GM21576 (cell line): ENCODE measurements at regions not wholly inside any gene's neighbourhood (a gene's known extent, or its start where the extent isn't known, plus 50 kb on each side); places are given as distances from the start of the nearest gene placed in this dataset.
"Not testable (repeated sequence)": the region's sequence is repeated elsewhere in the genome, so short reads cannot be mapped to it uniquely, and the experiment has no call there.

Source experiments
- ATAC-seq: cut with Tn5 transposase; IDR thresholded peaks from one replicate; pipeline ENCODE4 v1.9.1; 2021; ENCODE audit warnings: mild to moderate bottlenecking, moderate library complexity; ENCODE audit not compliant: unreplicated experiment

- ATAC-seq = not testable (repeated sequence)
Observed at GRCh38 chr16:88224131-88224898, 158.4 kb upstream of the ZNF469 start.

- not testable (repeated sequence) for ATAC-seq
Observed at GRCh38 chr16:88225640-88226230, 157.0 kb upstream of the ZNF469 start.

DNA sequence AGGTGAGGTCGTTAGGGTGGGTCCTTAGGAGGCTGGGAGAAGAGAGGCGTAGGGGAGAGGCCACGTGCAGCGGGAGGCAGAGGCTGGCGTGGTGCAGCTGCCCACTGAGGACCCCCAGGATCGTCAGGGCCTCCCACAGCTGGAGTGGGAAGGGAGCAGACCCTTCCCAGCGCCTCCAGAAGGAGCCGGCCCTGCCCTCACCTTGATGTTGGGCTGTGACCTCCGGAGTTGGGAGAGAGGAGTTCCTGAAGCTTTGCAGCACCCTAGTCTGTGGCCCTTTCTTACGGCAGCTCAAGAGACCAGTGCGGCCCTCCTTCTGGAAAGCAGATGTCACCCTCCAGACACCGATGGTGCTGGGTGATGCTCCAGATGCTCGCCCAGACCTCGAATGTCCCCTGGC, 156.5 kb upstream of the ZNF469 start:
- not testable (repeated sequence) for ATAC-seq

- ATAC-seq = not testable (repeated sequence)
Observed at GRCh38 chr16:88227026-88227721, 155.6 kb upstream of the ZNF469 start.

DNA sequence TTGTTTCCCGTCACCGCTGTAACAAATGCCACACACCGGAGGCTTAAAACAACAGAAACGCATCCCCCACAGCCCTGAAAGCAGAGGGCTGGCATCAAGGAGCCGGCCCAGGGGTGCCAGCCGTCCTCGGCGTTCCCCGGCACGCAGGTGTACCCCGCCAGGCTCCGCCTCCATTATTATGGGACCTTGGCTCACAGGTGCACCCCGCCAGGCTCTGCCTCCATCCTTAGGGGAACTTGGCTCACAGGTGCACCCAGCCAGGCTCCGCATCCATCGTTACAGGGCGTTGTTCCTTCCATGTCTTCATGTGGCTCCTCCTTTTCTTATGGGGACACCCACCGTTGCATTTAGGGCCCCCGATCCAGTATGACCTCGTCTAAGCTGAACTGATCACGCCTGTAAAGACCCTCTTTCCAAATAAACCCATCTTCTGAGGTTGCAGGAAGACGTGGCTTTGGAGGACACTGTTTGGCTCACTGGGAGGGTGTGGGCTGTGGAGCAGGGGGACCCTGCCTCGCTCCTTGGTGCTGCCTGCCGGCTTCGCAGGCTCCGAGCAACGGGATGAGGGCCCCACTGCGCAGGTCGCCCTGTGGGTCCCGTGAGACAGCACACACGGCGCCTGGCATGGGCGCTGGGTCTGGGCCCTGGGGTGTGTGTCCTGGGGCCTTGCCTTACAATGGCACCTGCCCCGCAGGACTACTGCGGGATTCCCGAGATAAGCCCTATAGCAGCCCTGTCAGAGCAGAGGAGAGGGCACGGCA, 154.9 kb upstream of the ZNF469 start:
- ATAC-seq = not testable (repeated sequence)

DNA sequence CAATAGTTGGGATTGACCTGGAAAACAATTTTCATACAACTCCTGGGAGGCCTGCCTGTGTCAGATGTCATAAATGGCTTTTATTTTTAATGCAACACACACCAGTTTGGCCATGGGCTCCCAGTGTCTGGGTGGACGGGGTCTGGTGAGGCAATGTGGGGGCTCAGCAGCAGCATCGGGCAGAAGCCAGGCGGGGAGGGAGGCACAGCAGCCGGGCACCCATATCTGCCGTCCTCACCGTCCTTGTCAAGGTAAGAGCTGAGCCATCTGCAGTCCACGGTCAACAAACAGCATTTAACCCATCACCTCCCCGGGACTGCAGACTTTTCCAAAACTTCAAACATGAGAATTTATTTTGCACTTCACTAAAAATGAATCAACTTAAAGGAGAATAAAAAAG, 154.0 kb upstream of the ZNF469 start:
- ATAC-seq = not testable (repeated sequence)

DNA sequence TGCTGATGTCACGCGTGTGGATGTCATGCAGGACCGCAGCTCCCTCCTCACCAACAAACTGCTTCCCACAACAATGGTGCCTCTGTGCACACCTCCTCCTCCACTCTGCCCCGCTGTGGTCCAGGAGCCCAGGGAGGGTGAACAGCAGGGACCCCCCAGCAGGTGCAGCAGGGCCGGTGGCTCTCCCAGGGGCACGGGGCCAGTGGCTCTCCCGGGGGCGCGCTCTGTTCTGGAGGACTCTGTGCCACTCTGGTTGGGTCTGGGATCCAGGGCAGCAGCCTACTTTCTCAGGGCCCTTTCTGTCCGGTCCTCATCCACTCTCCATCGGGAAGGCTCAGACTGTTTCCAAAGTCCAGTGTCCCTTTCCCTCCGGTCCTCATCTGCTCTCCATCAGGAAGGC, 153.0 kb upstream of the ZNF469 start:
- not testable (repeated sequence) for ATAC-seq

DNA sequence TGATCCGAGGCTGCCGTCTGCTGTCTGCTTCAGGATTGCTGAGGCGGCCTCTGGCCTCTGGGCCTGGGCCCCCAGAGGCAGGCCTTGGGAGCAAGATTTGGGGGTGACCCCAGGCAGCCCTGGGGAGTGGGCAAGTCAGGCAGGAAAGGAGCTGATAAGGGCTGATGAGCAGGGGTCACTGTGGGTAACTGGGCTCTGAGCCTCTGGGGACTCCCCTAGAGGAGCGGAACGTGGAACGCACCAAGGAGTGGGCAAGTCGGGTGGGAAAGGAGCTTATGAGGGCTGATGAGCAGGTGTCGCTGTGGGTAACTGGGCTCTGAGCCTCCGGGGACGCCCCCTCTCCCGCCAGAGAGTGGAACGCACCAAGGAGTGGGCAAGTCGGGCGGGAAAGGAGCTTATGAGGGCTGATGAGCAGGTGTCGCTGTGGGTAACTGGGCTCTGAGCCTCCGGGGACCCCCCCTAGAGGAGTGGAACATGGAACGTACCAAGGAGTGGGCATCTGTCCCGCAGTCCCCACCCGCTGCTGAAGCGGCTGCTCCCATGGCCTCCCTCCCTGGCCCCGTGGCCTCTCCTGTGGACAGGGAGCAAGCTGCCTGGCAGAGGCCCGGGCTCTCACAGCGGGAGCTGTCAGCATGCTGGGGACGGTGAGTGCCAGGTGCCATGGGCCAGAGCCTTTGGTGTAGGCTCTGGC, 152.3 kb upstream of the ZNF469 start:
- not testable (repeated sequence) for ATAC-seq

GRCh38 chr16:88230967-88231615, 151.7 kb upstream of the ZNF469 start:
- ATAC-seq = not testable (repeated sequence)

- ATAC-seq = not testable (repeated sequence)
Observed at GRCh38 chr16:88231839-88232238, 150.9 kb upstream of the ZNF469 start.

- ATAC-seq = not testable (repeated sequence)
Observed at GRCh38 chr16:88232401-88233258, 150.1 kb upstream of the ZNF469 start.

GRCh38 chr16:88233621-88234420, 148.9 kb upstream of the ZNF469 start:
- ATAC-seq = not testable (repeated sequence)

DNA sequence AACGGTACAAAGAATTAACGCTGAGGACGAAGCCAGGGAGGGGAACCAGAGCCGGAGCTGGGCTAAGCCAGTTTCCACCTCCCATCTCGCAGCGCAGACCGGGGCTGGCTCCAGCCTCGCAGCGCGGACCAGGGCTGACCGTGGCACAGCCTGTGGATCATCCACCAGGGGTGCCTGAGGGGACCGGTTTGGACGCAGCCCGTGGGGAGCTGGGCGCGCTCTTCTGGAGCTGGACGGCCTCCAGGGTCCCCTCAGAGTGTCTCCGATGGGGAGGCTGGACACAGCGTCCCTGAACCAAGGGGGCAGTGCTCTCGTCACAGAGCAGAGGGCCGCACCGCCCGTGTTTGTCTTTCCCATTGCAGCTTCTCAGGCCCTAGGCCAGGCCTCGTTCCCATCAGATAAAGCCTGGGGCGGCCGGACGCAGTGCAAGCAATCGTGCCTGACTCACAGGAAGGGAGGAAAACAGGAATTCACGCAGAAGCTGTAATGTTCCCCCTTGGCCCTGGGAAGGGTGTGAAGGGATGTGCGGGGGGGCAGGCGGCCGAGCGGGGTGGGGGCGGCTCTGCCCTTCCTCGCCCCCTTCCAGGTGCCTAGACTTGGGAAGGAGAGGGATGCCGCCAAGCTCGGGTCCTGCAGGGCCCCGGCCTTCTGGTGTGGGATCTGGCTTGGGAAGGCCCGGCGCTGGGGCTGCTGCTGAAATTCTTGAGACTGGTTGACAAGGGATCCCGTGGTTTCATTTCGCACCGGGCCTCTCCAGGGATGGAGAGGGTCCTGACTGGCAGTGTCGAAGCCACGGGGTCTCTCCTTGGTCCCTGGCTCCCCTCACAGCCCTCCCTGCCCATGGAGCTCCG, 148.1 kb upstream of the ZNF469 start:
- ATAC-seq = not testable (repeated sequence)

DNA sequence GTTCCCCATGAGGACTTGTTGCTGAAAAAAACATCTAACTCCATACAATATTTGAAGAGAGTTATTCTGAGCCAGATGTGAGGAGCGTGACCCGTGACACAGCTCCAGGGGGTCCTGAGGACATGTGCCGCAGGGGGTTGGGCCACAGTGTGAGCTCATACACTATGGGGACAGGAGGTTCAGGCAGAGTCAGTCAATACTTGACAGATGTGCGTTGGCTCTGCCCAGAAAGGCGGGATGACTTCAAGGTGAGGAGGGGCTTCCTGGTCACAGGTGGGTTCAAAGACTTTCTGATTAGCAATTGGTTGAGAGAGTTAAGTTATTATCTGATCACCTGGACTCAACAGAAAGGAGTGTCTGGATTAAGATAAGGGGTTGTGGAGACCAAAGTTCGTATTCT, 147.1 kb upstream of the ZNF469 start:
- ATAC-seq = not testable (repeated sequence)

DNA sequence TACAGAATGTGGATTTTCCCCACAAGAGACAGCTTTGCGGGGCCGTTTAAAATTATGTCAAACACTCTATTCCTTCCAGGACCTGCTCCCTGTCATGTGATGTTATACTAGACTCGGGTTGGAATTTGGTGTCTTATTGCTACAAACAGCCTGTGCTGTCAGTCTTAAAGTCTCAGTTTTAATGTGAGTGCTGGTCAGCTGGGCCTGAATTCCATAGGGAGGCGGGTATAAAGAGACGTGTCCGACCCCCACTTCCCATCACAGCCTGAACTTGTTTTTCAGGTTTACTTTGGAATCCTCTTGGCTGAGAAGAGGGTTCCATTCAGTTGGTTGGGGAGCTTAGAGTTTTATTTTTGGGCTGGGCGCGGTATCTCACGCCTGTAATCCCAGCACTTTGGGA, 146.5 kb upstream of the ZNF469 start:
- not testable (repeated sequence) for ATAC-seq

GRCh38 chr16:88237314-88237713, 145.4 kb upstream of the ZNF469 start:
- ATAC-seq = not testable (repeated sequence)

- ATAC-seq = not testable (repeated sequence)
Observed at GRCh38 chr16:88237761-88238415, 144.9 kb upstream of the ZNF469 start.
